ENCODE measurements at regions not wholly inside any gene's neighbourhood (a gene's known extent, or its start where the extent isn't known, plus 50 kb on each side); places are given as distances from the start of the nearest gene placed in this dataset.

DNA sequence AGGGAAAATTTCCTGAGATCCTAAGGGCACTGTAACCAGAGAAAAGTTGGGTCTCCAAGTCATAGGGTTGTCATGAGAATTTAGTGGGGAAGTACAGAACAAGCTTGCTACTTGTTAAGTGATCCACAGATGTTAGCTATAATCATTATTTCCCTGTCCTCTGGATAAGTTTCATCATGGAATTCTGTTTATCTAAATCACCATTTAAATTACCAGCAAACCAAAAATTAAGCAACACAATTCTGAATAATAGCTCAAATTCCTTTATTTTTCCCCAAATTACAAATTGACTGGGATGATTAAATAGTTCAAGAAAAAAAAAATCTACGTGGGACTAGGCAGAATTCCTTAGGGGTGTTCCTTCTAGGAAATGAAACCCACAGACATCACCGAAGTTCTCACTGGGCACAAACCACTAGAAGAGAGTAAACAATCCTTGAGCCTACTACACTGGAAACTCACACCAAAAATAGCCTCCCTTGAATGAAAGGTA is 159.5 kb downstream of the COL6A3 start:
- no peak overlapping the region for H3K4me3 ChIP-seq (ENCODE audit: low read depth, low read length)
- TF ChIP-seq, protein P1, sequence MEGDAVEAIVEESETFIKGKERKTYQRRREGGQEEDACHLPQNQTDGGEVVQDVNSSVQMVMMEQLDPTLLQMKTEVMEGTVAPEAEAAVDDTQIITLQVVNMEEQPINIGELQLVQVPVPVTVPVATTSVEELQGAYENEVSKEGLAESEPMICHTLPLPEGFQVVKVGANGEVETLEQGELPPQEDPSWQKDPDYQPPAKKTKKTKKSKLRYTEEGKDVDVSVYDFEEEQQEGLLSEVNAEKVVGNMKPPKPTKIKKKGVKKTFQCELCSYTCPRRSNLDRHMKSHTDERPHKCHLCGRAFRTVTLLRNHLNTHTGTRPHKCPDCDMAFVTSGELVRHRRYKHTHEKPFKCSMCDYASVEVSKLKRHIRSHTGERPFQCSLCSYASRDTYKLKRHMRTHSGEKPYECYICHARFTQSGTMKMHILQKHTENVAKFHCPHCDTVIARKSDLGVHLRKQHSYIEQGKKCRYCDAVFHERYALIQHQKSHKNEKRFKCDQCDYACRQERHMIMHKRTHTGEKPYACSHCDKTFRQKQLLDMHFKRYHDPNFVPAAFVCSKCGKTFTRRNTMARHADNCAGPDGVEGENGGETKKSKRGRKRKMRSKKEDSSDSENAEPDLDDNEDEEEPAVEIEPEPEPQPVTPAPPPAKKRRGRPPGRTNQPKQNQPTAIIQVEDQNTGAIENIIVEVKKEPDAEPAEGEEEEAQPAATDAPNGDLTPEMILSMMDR (IDR thresholded peaks at IDR 0.05; ENCODE audit: borderline replicate concordance, insufficient read depth, low read depth, low read length): no peak

DNA sequence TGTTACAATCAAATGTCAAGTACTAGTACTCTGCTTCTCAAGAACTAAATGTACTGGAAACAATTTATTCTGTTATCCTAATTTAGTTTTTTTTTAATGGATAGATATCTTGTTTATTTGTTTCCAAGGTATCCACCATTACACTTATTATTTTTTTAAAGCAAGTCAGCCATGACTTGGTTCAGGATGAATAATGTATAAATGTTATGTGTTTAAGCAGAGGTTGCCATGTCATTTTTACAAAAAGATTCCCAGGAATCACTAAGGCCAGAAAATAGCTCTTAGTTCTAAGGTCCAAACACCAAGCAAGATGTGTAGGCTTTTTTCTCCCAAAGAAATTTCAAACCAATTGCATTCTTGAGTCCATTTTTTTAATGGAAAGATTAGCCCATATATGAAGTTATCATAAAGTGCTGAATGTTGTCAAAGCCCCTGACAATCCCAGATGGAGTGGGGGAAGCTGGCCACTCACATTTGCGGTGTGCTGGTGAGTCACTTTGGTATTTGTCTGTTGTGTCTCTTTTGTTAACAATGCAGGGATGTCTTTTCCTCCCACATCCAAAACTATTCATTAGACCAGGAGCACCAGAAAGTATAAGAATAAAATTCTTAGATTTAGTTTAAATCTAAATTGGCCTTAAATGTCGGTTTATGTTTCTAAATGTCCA is 158.9 kb downstream of the COL6A3 start:
- H3K4me3 ChIP-seq (ENCODE audit: low read depth, low read length): no peak overlapping the region

DNA sequence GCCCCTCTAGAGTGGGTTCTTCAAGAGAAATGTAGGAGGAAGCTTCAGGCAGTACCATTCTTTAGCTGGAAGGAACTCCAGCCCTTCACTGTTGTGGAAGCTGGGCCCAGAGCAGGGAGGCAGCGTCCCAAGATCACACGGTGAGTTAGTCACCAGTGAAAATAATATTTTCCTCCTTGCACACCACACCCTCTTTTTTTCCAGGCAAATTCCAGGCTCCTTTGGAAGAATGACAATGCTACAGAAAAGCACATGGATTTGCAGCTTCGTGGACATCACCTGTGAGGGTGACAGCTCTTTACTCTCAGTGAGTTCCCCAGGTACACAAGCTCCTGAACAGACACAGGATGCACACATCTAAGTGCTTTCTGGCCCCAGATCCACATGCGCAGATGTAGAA is 157.1 kb downstream of the COL6A3 start:
- no peak overlapping the region for H3K4me3 ChIP-seq (ENCODE audit: low read depth, low read length)
- TF ChIP-seq, protein P1 (IDR thresholded peaks at IDR 0.05; ENCODE audit: borderline replicate concordance, insufficient read depth, low read depth, low read length): no peak

More for the DNA sequence above, 158.9 kb downstream of the COL6A3 start:
- TF ChIP-seq, protein P1 (IDR thresholded peaks at IDR 0.05; ENCODE audit: borderline replicate concordance, insufficient read depth, low read depth, low read length): no peak

DNA sequence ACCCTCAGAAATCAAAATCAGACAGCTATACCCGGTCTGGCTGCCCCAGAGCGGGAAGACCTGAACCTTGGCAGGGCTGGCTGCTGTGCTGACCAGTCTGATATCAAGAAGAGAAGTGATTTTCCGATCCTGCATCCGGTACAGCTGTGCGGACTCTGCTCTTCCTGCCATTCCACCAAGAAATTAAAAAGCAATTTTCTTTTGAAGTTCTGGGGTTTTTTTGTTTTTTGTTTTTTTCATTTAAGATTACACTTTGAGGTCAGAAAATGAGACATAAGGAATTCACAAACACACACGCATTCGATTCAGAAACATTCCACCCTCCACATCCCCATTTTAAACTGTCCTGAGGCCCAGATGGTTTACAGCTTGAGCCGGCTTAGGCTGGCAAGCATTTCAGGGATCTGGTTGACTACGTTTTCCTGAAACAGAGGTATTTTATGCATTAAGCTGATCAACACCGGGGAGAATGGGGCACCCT is 156.5 kb downstream of the COL6A3 start:
- H3K4me3 ChIP-seq (ENCODE audit: low read depth, low read length): no peak overlapping the region
- TF ChIP-seq, protein P1 (IDR thresholded peaks at IDR 0.05; ENCODE audit: borderline replicate concordance, insufficient read depth, low read depth, low read length): no peak

DNA sequence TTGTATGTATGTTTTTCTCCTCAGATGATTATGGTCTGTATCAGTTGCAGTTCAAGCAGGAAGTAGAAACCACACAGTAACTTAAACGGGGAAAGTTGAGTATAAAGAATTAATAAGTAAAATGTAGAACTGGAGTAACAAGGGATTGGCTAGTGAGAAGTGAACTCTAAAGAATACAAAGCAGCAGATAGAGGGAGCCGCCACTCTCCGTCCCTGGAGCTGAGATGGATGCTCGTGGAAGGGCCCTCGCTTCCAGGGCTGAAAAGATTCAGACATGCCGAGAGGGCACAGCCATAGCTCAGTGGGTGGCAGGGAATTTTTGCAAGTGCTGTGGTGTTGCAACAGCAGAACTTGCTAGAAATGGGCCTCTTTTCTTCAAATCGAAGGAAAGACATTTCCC is 155.8 kb downstream of the COL6A3 start:
- TF ChIP-seq, protein P1 (IDR thresholded peaks at IDR 0.05; ENCODE audit: borderline replicate concordance, insufficient read depth, low read depth, low read length): no peak
- H3K4me3 ChIP-seq (ENCODE audit: low read depth, low read length): no peak overlapping the region

DNA sequence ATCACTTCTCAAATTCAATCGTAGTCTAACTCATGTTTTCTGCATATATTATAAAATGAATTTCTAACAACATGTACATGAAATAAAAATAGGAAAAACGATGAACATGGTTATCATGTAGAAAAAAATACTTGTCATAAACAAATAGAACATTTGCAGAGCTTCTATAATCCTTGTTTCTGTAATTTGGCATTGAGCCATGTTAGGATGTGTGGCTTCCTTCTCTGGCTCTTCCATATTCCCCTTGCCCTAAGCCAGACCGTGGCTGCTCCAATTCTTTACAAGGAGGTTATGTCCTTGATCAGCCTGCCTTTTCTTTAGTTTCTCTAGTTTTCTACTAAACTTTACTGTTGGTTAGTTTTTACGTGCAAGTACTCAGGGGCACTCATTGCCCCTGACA is 155.3 kb downstream of the COL6A3 start:
- TF ChIP-seq, protein P1 (IDR thresholded peaks at IDR 0.05; ENCODE audit: borderline replicate concordance, insufficient read depth, low read depth, low read length): no peak
- no peak overlapping the region for H3K4me3 ChIP-seq (ENCODE audit: low read depth, low read length)

DNA sequence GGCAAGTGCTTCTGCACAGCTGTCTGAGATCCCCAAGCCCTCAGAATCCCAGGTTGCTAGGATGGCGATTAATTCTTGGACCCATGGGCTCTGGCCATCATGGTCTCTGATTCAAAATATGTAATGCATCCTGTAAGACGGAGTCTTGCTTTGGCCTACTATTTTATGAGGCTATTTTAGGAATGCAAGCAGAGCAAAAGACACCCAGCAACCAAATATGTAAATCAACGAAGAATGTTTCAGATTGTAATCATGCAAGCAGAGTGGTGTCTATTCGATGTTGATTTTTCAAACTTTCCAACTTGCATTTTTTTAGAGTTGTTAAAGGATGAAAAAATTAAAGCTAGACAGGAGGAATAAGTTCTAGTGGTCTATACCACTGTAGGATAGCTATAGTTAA is 154.8 kb downstream of the COL6A3 start:
- TF ChIP-seq, protein P1 (IDR thresholded peaks at IDR 0.05; ENCODE audit: borderline replicate concordance, insufficient read depth, low read depth, low read length): no peak
- H3K4me3 ChIP-seq (ENCODE audit: low read depth, low read length): no peak overlapping the region

All from GM12875 (cell line).